ENCODE measurements at regions not wholly inside any gene's neighbourhood (a gene's known extent, or its start where the extent isn't known, plus 50 kb on each side); places are given as distances from the start of the nearest gene placed in this dataset.

GRCh38 chr3:21017115-21017852 lies 733.7 kb downstream of the ZNF385D start:
- H3K4me2 ChIP-seq (ENCODE audit: low read depth, low read length), result no peak overlapping the region
- no peak overlapping the region for H2AK9ac ChIP-seq (replicated peaks; ENCODE audit: low read depth, low read length, poor library complexity)
- H4K8ac ChIP-seq (ENCODE audit: low read depth in 2 of 2, low read length in 2 of 2), result no peak overlapping the region
- H4K20me1 ChIP-seq (ENCODE audit: insufficient read depth, low read length), result no peaks in the 10 kb centered on the region
- WGBS, 2 experiments (ENCODE audit: extremely low coverage in 2 of 2, insufficient read length in 1 of 2), result 33% methylated on average over 1 of the region's 10 CpGs; no CpG with 5 or more reads in 1 of the 2 experiments
- CTCF ChIA-PET, result interaction anchor here (0.6 kb wide), 1 partner anchor 108 kb away, joined by 3 read pairs; no protein-coding TSS in a partner anchor
- no peak for ATAC-seq (ENCODE audit: low read depth)
- H3K36me3 ChIP-seq (ENCODE audit: control insufficient read depth, insufficient read depth, low read length), result no peaks in the 10 kb centered on the region
- H3K23ac ChIP-seq (ENCODE audit: low read depth, low read length), result no peak overlapping the region
- intact Hi-C loops (cut with micrococcal nuclease), result loop anchor here (5.0 kb wide), 1 partner anchor 465 kb away; no protein-coding TSS in a partner anchor
- H3K14ac ChIP-seq (replicated peaks; ENCODE audit: low read depth, low read length), result no peak overlapping the region
- no peaks in the 10 kb centered on the region for H3K9me1 ChIP-seq (ENCODE audit: insufficient read depth, low read length)
- no peak overlapping the region for H2BK5ac ChIP-seq (ENCODE audit: low read depth, low read length, poor library complexity, severe bottlenecking)
- H4K91ac ChIP-seq (ENCODE audit: insufficient read depth, low read depth, low read length), result no peak overlapping the region
- H3K9ac ChIP-seq (ENCODE audit: low read depth, low read length), result no peak overlapping the region
- H3K56ac ChIP-seq (ENCODE audit: extremely low read depth, insufficient read depth, low read length), result no peak overlapping the region
- no peaks in the 10 kb centered on the region for H3K79me1 ChIP-seq (ENCODE audit: low read depth in 1 of 2, low read length in 2 of 2)
- no peak overlapping the region for H2BK20ac ChIP-seq (ENCODE audit: low read depth, low read length)
- BruUV-seq (replicated peaks), result no TSS peak
- no peak overlapping the region for H3K27ac ChIP-seq (ENCODE audit: insufficient read depth, low read length)
- H4K5ac ChIP-seq (ENCODE audit: low read depth, low read length), result no peak overlapping the region
- no peak overlapping the region for H2BK120ac ChIP-seq (ENCODE audit: low read depth, low read length)
- no peak overlapping the region for H2AFZ ChIP-seq (replicated peaks; ENCODE audit: low read length, poor library complexity)
- no peak for TF ChIP-seq MAFK (IDR thresholded peaks at IDR 0.05; ENCODE audit: low read depth, low read length)
- TF ChIP-seq USF2 (IDR thresholded peaks at IDR 0.05; ENCODE audit: low read depth, low read length), result no peak
- no peak for TF ChIP-seq CHD1 (IDR thresholded peaks at IDR 0.05; ENCODE audit: low read depth, low read length)
- no peak for TF ChIP-seq NFE2L2 (IDR thresholded peaks at IDR 0.05; ENCODE audit: low read depth, low read length)
- no peak for TF ChIP-seq MAZ (IDR thresholded peaks at IDR 0.05; ENCODE audit: borderline replicate concordance, low read depth, low read length)
- TF ChIP-seq RCOR1 (IDR thresholded peaks at IDR 0.05; ENCODE audit: insufficient replicate concordance, low read length), result no peak
- TF ChIP-seq CEBPB (IDR thresholded peaks at IDR 0.05; ENCODE audit: low read depth, low read length), result no peak
- no peak for TF ChIP-seq CTCF (conservative IDR thresholded peaks at IDR 0.05; ENCODE audit: low read depth, low read length)
- TF ChIP-seq BHLHE40 (IDR thresholded peaks at IDR 0.05; ENCODE audit: low read depth, low read length), result no peak
- no peak for TF ChIP-seq RFX5 (IDR thresholded peaks at IDR 0.05; ENCODE audit: low read depth, low read length)
- no peak for TF ChIP-seq FOS (IDR thresholded peaks at IDR 0.05; ENCODE audit: low read depth, low read length)
- TF ChIP-seq POLR2A (IDR thresholded peaks at IDR 0.05; ENCODE audit: low read depth, low read length), result no peak
- TF ChIP-seq ELK1 (IDR thresholded peaks at IDR 0.05; ENCODE audit: borderline replicate concordance, low read depth, low read length), result no peak
- no peak for TF ChIP-seq RAD21 (IDR thresholded peaks at IDR 0.05; ENCODE audit: low read length)
- no peak for TF ChIP-seq SMC3 (IDR thresholded peaks at IDR 0.05; ENCODE audit: low read depth, low read length)
- no peak for TF ChIP-seq MXI1 (IDR thresholded peaks at IDR 0.05; ENCODE audit: borderline replicate concordance, low read depth, low read length)
- in situ Hi-C loops (cut with MboI; ENCODE audit: low sequenced_read_pairs), result no loop called here
- H3K27me3 ChIP-seq (ENCODE audit: control insufficient read depth, insufficient read depth, low read length), result no peaks in the 10 kb centered on the region
- H3K18ac ChIP-seq (ENCODE audit: low read depth, low read length), result no peak overlapping the region
- H3K4me3 ChIP-seq (ENCODE audit: insufficient read depth, low read depth, low read length), result no peak overlapping the region
- peaks cover 5% of the 10 kb centered on the region for H3K9me3 ChIP-seq (ENCODE audit: control insufficient read depth, insufficient read depth, low read length)
- POLR2A ChIA-PET (ENCODE audit: unreplicated experiment), result no interaction called here
- no peak overlapping the region for H2AK5ac ChIP-seq (ENCODE audit: low read depth, low read length)
- no peak overlapping the region for H3K4ac ChIP-seq (ENCODE audit: low read depth, low read length)
- dilution Hi-C loops (cut with HindIII; ENCODE audit: low sequenced_read_pairs, unreplicated experiment), result no loop called here
- no peaks in the 10 kb centered on the region for H3K4me1 ChIP-seq (ENCODE audit: control insufficient read depth, insufficient read depth, low read length)
- no peak overlapping the region for H2BK15ac ChIP-seq (ENCODE audit: low read depth, low read length)
- no peak for DNase-seq
